Chondrocyte (in vitro differentiated cells): ENCODE measurements at regions not wholly inside any gene's neighbourhood (a gene's known extent, or its start where the extent isn't known, plus 50 kb on each side); places are given as distances from the start of the nearest gene placed in this dataset.
"Not testable (repeated sequence)": the region's sequence is repeated elsewhere in the genome, so short reads cannot be mapped to it uniquely, and the experiment has no call there.

Experiments used
- DNase-seq: peaks from one replicate; pipeline ENCODE4 v3.0.0; 2021; ENCODE audit warnings: mixed read lengths, low spot score
- H3K27ac Mint-ChIP-seq: one replicate; pipeline ENCODE4 v1.8.0; 2021; ENCODE audit warnings: mild to moderate bottlenecking, moderate library complexity, mixed read lengths; ENCODE audit not compliant: unreplicated experiment
- H3K27me3 Mint-ChIP-seq: 2 replicates; pipeline ENCODE4 v1.8.0; 2021; ENCODE audit warnings: low read depth, mixed read lengths
- H3K36me3 Mint-ChIP-seq: 2 replicates; pipeline ENCODE4 v1.8.0; 2021; ENCODE audit warnings: low read depth, mixed read lengths
- H3K4me1 Mint-ChIP-seq: 2 replicates; pipeline ENCODE4 v1.8.0; 2021; ENCODE audit warnings: low read depth, mild to moderate bottlenecking, mixed read lengths
- H3K4me3 Mint-ChIP-seq: one replicate; pipeline ENCODE4 v1.8.0; 2021; ENCODE audit warnings: mild to moderate bottlenecking, moderate library complexity, mixed read lengths; ENCODE audit not compliant: unreplicated experiment
- H3K9me3 Mint-ChIP-seq: 2 replicates; pipeline ENCODE4 v1.8.0; 2021; ENCODE audit warnings: low read depth, mixed read lengths
- CTCF ChIP-seq: fragments of 200-600 bp; sonication (generic); IDR thresholded peaks from 2 replicates; pipeline ENCODE4 v1.5.0; 2021; ENCODE audit warnings: antibody characterized with exemption, mild to moderate bottlenecking, moderate library complexity

GRCh38 chr7:142646386-142647140 is 102.7 kb upstream of the PRSS1 start:
- peaks cover 56% of the 10 kb centered on the region for H3K27me3 Mint-ChIP-seq

GRCh38 chr7:142645777-142646176 is 103.5 kb upstream of the PRSS1 start:
- H3K27ac Mint-ChIP-seq: no peak overlapping the region
- no peaks in the 10 kb centered on the region for H3K4me1 Mint-ChIP-seq
- H3K4me3 Mint-ChIP-seq: no peak overlapping the region
- TF ChIP-seq CTCF: no peak
- no peak for DNase-seq
- H3K27me3 Mint-ChIP-seq: peaks cover 56% of the 10 kb centered on the region
- no peaks in the 10 kb centered on the region for H3K36me3 Mint-ChIP-seq
- H3K9me3 Mint-ChIP-seq: no peaks in the 10 kb centered on the region

More at GRCh38 chr7:142646386-142647140, 102.7 kb upstream of the PRSS1 start:
- Mint-ChIP-seq H3K9me3 (peaks cover 3% of the 10 kb centered on the region), H3K4me1 (no peaks in the 10 kb centered on the region), H3K27ac (no peak overlapping the region), H3K4me3 (no peak overlapping the region), H3K36me3 (no peaks in the 10 kb centered on the region)
- no peak for DNase-seq
- TF ChIP-seq CTCF: no peak

GRCh38 chr7:142642316-142642715 is 107.0 kb upstream of the PRSS1 start:
- Mint-ChIP-seq H3K27me3 (peaks cover 54% of the 10 kb centered on the region), H3K4me3 (no peak overlapping the region), H3K36me3 (no peaks in the 10 kb centered on the region), H3K4me1 (no peaks in the 10 kb centered on the region), H3K27ac (no peak overlapping the region), H3K9me3 (no peaks in the 10 kb centered on the region)
- no peak for DNase-seq
- TF ChIP-seq CTCF: no peak

- not testable (repeated sequence) for H3K9me3 Mint-ChIP-seq, H3K36me3 Mint-ChIP-seq, DNase-seq, H3K4me1 Mint-ChIP-seq, H3K4me3 Mint-ChIP-seq, H3K27ac Mint-ChIP-seq
- peaks cover 55% of the 10 kb centered on the region for H3K27me3 Mint-ChIP-seq
Measured at GRCh38 chr7:142641252-142641651, 108.0 kb upstream of the PRSS1 start.

- TF ChIP-seq CTCF: no peak
- Mint-ChIP-seq H3K4me3 (no peak overlapping the region), H3K36me3 (no peaks in the 10 kb centered on the region), H3K27me3 (peaks cover 47% of the 10 kb centered on the region), H3K27ac (no peak overlapping the region), H3K4me1 (no peaks in the 10 kb centered on the region), H3K9me3 (no peaks in the 10 kb centered on the region)
- no peak for DNase-seq
Measured at GRCh38 chr7:142638581-142638980, 110.7 kb upstream of the PRSS1 start.

- Mint-ChIP-seq H3K4me3 (no peak overlapping the region), H3K9me3 (no peaks in the 10 kb centered on the region), H3K27ac (no peak overlapping the region), H3K36me3 (no peaks in the 10 kb centered on the region), H3K27me3 (peaks cover 40% of the 10 kb centered on the region), H3K4me1 (peaks cover 3% of the 10 kb centered on the region)
- no peak for DNase-seq
- TF ChIP-seq CTCF: no peak
Measured at GRCh38 chr7:142637240-142637639, 112.0 kb upstream of the PRSS1 start.
